ENCODE measurements at regions not wholly inside any gene's neighbourhood (a gene's known extent, or its start where the extent isn't known, plus 50 kb on each side); places are given as distances from the start of the nearest gene placed in this dataset.
A peak's percentile ranks its signal among the peaks of the same experiment; 100 is the strongest.

GRCh38 chr16:86357950-86358349 is 152.4 kb upstream of the FOXF1 start:
- H3K27me3 Mint-ChIP-seq (ENCODE audit: low read depth, poor library complexity) = peaks cover 61% of the 10 kb centered on the region

DNA sequence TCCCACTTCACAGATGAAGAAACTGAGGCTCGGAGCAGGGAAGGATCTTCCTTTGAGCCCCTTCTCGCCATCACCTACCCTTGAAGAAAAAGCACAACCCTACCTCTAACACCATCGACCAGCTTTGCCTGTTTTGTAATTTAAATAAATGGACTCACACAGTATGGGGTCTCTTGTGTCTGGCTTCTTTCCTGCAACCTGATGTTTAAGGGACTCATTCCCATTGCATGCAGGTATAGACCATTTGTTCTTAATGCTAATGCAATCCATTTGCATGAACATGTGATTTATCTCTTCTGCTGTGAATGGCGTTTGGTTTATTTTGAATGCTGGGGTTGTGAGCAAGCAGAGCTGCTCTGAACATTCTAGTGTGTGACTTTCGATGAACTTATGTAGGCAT is 150.8 kb upstream of the FOXF1 start:
- H3K4me3 Mint-ChIP-seq = no peak overlapping the region
- peak overlapping the region; percentile 4 for H3K27ac Mint-ChIP-seq
- TF ChIP-seq, protein P1, sequence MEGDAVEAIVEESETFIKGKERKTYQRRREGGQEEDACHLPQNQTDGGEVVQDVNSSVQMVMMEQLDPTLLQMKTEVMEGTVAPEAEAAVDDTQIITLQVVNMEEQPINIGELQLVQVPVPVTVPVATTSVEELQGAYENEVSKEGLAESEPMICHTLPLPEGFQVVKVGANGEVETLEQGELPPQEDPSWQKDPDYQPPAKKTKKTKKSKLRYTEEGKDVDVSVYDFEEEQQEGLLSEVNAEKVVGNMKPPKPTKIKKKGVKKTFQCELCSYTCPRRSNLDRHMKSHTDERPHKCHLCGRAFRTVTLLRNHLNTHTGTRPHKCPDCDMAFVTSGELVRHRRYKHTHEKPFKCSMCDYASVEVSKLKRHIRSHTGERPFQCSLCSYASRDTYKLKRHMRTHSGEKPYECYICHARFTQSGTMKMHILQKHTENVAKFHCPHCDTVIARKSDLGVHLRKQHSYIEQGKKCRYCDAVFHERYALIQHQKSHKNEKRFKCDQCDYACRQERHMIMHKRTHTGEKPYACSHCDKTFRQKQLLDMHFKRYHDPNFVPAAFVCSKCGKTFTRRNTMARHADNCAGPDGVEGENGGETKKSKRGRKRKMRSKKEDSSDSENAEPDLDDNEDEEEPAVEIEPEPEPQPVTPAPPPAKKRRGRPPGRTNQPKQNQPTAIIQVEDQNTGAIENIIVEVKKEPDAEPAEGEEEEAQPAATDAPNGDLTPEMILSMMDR (IDR thresholded peaks at IDR 0.05) = no peak
- no peaks in the 10 kb centered on the region for H3K36me3 Mint-ChIP-seq (ENCODE audit: low read depth)
- H3K9me3 Mint-ChIP-seq = peaks cover 15% of the 10 kb centered on the region
- H3K4me1 Mint-ChIP-seq = peaks cover 30% of the 10 kb centered on the region
- DNase-seq = no peak
- peaks cover 52% of the 10 kb centered on the region for H3K27me3 Mint-ChIP-seq (ENCODE audit: low read depth, poor library complexity)

More at GRCh38 chr16:86357950-86358349, 152.4 kb upstream of the FOXF1 start:
- Mint-ChIP-seq H3K4me3 (no peak overlapping the region), H3K36me3 (ENCODE audit: low read depth) (no peaks in the 10 kb centered on the region), H3K27ac (no peak overlapping the region), H3K9me3 (peaks cover 15% of the 10 kb centered on the region), H3K4me1 (peaks cover 21% of the 10 kb centered on the region)
- no peak for DNase-seq
- TF ChIP-seq, protein P1 (IDR thresholded peaks at IDR 0.05) = no peak

DNA sequence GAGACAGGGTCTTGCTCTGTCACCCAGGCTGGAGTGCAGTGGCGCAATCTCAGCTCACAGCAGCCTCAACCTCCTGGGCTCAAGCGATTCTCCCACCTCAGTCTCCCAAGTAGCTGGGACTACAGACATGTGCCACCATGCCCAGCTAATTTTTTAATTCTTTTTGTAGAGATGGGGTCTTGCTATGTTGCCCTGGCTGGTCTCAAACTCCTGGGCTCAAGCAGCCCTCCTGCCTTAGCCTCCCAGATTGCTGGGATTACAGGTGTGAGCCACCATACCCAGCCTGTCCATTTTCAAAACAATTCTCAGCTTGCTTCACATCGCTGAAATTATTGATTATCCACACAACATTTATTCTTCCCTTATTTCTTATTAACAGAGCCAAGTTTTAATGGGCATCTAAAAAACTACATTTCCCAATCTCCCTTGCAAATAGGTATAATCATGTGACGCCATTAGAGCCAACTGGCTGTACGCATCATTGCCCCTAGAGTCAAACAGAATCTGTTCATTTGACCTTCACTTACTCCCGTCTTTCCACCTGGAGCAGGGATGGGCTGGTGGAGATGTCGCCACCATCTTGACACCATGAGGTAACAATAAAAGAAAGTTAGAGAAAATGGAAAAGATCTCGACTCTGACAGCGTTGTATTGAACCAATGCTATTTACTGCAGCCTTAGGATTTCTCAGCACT is 148.0 kb upstream of the FOXF1 start:
- H3K4me3 Mint-ChIP-seq = no peak overlapping the region
- H3K27ac Mint-ChIP-seq = no peak overlapping the region
- peaks cover 41% of the 10 kb centered on the region for H3K4me1 Mint-ChIP-seq
- H3K9me3 Mint-ChIP-seq = no peaks in the 10 kb centered on the region
- no peak for DNase-seq
- no peaks in the 10 kb centered on the region for H3K36me3 Mint-ChIP-seq (ENCODE audit: low read depth)
- peaks cover 42% of the 10 kb centered on the region for H3K27me3 Mint-ChIP-seq (ENCODE audit: low read depth, poor library complexity)
- TF ChIP-seq, protein P1 (IDR thresholded peaks at IDR 0.05) = no peak

- no peak for DNase-seq
- peaks cover 48% of the 10 kb centered on the region for H3K4me1 Mint-ChIP-seq
- H3K4me3 Mint-ChIP-seq = no peak overlapping the region
- no peak overlapping the region for H3K27ac Mint-ChIP-seq
- no peaks in the 10 kb centered on the region for H3K9me3 Mint-ChIP-seq
- H3K36me3 Mint-ChIP-seq (ENCODE audit: low read depth) = no peaks in the 10 kb centered on the region
- peaks cover 40% of the 10 kb centered on the region for H3K27me3 Mint-ChIP-seq (ENCODE audit: low read depth, poor library complexity)
- TF ChIP-seq, protein P1 (IDR thresholded peaks at IDR 0.05) = no peak
Observed at GRCh38 chr16:86363057-86363490, 147.3 kb upstream of the FOXF1 start.

DNA sequence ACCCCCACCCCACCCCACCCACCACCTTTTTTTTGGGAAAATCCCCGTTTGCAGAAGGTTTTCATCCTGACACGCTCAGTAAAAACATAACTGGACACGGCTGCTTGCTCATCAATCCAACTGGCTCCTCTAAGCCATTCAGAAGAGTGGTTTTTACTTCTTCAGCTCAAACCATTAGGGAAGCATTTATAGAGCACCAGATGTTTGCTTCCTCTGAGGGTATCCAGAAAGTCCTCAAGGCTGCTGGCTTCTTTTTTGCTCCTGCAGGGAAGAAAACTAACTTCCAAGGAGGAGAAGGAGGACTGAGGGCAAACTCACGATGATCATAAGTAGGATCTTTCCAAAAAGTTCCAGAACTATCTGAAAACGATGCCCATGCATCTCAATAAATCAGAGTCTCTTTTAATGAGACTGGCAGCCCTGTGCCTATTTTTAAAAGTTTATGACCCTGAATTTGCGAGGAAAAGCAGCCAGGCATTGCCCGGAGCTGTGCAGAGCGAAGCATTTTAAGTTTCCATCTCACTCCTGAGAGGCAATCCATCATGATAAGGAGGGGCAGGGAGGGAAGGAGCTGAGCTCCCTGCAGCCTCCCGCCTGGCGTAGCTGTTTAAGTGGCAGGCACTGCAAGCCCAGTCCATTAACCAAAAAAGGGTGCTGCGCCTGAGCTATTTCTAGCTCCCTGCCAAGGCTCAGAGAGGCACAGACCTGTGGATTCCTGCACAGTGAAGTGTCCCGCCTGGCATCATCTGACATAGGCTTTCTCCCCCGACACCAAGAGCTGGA is 146.3 kb upstream of the FOXF1 start:
- H3K4me3 Mint-ChIP-seq = no peak overlapping the region
- no peak overlapping the region for H3K27ac Mint-ChIP-seq
- no peaks in the 10 kb centered on the region for H3K9me3 Mint-ChIP-seq
- H3K4me1 Mint-ChIP-seq = peaks cover 58% of the 10 kb centered on the region
- TF ChIP-seq, protein P1 (IDR thresholded peaks at IDR 0.05) = no peak
- peak; percentile 40 for DNase-seq
- H3K27me3 Mint-ChIP-seq (ENCODE audit: low read depth, poor library complexity) = peaks cover 36% of the 10 kb centered on the region
- no peaks in the 10 kb centered on the region for H3K36me3 Mint-ChIP-seq (ENCODE audit: low read depth)

Measured in nephron progenitor cell (in vitro differentiated cells).